ENCODE measurements at regions not wholly inside any gene's neighbourhood (a gene's known extent, or its start where the extent isn't known, plus 50 kb on each side); places are given as distances from the start of the nearest gene placed in this dataset.
"Not testable (repeated sequence)": the region's sequence is repeated elsewhere in the genome, so short reads cannot be mapped to it uniquely, and the experiment has no call there.

DNA sequence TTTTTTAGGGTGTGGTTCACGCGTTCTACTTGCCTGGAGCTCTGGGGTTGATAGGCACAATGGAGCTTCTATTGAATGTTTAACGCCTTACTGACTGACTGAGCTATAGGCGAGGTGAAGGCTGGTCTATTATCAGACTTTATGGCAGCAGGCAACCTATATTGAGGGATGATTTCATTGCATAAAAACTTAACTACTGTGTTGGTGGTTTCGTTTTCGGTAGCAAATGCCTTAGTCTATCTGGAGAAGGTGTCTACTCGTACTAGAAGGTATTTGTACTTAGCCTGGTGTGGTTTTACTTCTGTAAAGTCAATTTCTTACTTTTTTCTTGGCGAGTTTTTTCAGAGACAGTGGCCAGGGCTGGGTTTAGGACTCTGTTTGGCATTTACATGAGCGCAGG lies 162.0 kb upstream of the FRG2C start:
- DNase-seq (ENCODE audit: low spot score); H3K4me3 ChIP-seq; H3K27me3 ChIP-seq (replicated peaks; ENCODE audit: insufficient read depth); H3K27ac ChIP-seq; H3K36me3 ChIP-seq; intact Hi-C loops (cut with DNase I); H3K4me1 ChIP-seq (replicated peaks); H3K9me3 ChIP-seq: not testable (repeated sequence)
- 77% methylated on average over 9 of the region's 9 CpGs for WGBS

DNA sequence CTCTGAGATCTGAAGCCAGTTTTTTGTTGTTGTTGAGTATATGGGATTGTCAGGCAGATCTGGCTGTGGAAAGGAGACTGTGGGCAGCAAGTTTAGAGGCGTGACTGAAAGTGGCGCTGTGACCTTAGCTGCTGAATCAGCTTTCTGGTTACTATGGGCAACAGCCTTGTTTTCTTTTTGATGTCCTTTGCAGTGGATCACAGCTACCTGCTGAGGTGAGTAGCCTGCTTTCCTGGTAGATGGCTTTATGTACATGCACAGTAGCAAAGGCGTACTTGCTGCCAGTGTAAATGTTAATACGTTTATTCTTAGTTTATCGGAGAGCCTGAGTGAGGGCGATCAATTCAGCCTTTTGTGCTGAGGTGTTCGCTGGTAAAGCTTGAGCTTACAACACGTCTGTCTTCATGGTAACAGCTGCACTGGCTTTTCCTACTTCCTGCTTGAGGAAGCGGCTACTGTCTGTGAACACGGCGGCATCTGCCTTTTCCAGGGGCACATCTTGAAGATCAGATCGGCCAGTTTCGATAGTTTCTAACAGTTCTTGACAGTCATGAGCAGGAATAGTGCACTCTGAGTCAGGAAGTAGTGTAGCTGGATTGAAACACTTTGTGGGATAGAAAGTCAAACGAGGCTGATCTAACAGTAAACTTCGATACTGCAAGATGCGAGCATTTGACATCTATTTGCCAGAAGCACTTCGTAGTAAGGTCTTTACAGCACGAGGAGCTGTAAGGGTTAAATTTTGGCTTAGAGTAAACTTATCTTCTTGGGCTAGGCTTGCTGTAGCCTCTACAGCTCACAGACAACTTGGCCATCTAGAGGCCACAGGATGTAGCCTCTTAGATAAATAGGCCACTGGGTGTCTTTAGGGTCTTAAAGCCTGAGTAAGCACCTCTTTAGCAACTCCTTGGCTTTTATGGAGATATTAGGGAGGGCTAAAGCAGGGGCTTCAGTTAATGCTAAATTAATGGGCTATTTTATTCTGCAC lies 161.1 kb upstream of the FRG2C start:
- WGBS, result 21% methylated on average over 18 of the region's 18 CpGs
- H3K36me3 ChIP-seq; H3K27ac ChIP-seq; H3K27me3 ChIP-seq (replicated peaks; ENCODE audit: insufficient read depth); DNase-seq (ENCODE audit: low spot score); intact Hi-C loops (cut with DNase I); H3K9me3 ChIP-seq; H3K4me3 ChIP-seq; H3K4me1 ChIP-seq (replicated peaks): not testable (repeated sequence)

DNA sequence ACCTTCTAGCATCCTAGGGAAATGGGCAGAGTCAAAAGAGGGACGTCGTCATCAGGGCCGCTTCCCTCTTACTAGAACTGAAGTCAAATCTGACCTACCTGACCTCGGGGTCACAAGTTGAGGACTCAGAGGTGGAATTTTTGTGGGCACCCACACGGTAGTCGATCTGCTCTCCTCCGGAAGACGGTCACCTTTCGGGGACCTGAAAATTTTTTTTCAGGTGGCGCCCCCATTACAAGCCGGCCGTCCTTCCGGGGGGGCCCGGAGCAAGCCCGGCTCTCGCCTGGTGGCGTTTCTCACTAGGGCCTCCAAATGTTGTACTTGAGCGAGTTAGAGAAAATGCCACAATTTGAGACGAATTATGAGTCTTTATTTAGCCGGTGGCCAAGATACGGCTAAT lies 157.5 kb upstream of the FRG2C start:
- no peak for DNase-seq (ENCODE audit: low spot score)
- intact Hi-C loops (cut with DNase I), result no loop called here
- WGBS, result 90% methylated on average over 21 of the region's 21 CpGs
- Histone ChIP-seq H3K4me1 (replicated peaks) (no peaks in the 10 kb centered on the region), H3K36me3 (no peaks in the 10 kb centered on the region), H3K27me3 (replicated peaks; ENCODE audit: insufficient read depth) (no peaks in the 10 kb centered on the region), H3K9me3 (no peaks in the 10 kb centered on the region), H3K4me3 (no peak overlapping the region), H3K27ac (no peak overlapping the region)
- TF ChIP-seq POLR2A (IDR thresholded peaks at IDR 0.05), result no peak
- TF ChIP-seq, protein P1, sequence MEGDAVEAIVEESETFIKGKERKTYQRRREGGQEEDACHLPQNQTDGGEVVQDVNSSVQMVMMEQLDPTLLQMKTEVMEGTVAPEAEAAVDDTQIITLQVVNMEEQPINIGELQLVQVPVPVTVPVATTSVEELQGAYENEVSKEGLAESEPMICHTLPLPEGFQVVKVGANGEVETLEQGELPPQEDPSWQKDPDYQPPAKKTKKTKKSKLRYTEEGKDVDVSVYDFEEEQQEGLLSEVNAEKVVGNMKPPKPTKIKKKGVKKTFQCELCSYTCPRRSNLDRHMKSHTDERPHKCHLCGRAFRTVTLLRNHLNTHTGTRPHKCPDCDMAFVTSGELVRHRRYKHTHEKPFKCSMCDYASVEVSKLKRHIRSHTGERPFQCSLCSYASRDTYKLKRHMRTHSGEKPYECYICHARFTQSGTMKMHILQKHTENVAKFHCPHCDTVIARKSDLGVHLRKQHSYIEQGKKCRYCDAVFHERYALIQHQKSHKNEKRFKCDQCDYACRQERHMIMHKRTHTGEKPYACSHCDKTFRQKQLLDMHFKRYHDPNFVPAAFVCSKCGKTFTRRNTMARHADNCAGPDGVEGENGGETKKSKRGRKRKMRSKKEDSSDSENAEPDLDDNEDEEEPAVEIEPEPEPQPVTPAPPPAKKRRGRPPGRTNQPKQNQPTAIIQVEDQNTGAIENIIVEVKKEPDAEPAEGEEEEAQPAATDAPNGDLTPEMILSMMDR (IDR thresholded peaks at IDR 0.05), result no peak
- TF ChIP-seq POLR2AphosphoS5 (IDR thresholded peaks at IDR 0.05), result no peak

DNA sequence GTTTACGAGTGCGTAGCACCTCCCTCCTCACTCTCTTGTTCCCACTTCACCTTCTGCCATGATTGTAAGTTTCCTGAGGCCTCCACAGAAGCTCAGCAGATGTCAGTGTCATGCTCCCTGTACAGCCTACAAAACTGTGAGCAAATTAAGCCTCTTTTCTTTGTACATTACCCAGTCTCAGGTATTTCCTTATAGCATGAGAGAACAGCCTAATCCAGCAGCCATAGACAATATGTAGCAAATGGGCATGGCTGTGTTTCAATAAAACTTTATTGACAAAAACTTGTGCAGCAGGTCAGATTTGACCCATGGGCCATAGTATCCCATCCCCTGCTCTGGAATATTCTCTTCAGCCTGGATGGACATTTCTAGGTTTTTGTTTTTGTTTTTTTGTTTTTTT lies 156.2 kb upstream of the FRG2C start:
- H3K27me3 ChIP-seq (replicated peaks; ENCODE audit: insufficient read depth); DNase-seq (ENCODE audit: low spot score); intact Hi-C loops (cut with DNase I); H3K27ac ChIP-seq; H3K36me3 ChIP-seq; H3K4me1 ChIP-seq (replicated peaks); H3K4me3 ChIP-seq; H3K9me3 ChIP-seq: not testable (repeated sequence)
- 98% methylated on average over 2 of the region's 2 CpGs for WGBS

DNA sequence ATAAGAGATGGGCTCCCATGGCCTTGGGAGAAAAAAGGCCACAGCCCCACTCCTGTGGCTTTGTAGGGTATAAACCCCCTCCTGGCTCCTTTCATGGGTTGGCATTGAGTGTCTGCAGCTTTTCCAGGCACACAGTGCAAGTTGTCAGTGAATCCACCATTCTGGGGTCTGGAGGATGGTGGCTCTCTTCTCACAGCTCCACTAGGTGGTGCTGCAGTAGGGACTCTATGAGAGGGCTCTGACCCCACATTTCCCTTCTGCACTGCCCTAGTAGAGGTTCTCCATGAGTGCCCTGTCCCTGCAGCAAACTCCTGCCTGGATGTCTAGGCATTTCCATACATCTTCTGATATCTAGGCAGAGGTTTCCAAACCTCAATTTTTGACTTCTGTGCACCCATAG lies 136.5 kb upstream of the FRG2C start:
- H3K4me3 ChIP-seq; DNase-seq (ENCODE audit: low spot score); intact Hi-C loops (cut with DNase I): not testable (repeated sequence)

DNA sequence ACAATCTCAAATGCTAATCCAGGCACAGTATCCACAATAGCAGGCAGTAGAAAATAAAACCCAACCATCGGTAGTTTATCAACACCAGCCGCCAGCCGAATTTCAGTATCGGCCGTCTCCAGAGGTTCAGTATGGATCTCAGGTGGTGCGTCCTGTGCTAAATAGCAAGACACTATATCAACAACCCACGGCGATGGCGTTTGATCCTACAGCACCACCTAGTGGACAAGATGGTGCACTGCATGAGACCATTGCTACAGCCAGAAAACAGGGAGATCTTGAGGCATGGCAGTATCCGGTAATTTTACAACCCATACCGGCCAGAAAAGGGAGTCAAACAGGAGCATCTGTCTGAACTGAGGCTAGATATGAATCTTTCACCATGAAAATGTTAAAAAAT lies 112.0 kb upstream of the FRG2C start:
- 57% methylated on average over 11 of the region's 11 CpGs for WGBS
- intact Hi-C loops (cut with DNase I); H3K36me3 ChIP-seq; DNase-seq (ENCODE audit: low spot score); H3K9me3 ChIP-seq; H3K27ac ChIP-seq; H3K4me1 ChIP-seq (replicated peaks); H3K4me3 ChIP-seq; H3K27me3 ChIP-seq (replicated peaks; ENCODE audit: insufficient read depth): not testable (repeated sequence)

More for the DNA sequence above, 136.5 kb upstream of the FRG2C start:
- not testable (repeated sequence) for H3K9me3 ChIP-seq; H3K27ac ChIP-seq; H3K4me1 ChIP-seq (replicated peaks); H3K36me3 ChIP-seq; H3K27me3 ChIP-seq (replicated peaks; ENCODE audit: insufficient read depth)

DNA sequence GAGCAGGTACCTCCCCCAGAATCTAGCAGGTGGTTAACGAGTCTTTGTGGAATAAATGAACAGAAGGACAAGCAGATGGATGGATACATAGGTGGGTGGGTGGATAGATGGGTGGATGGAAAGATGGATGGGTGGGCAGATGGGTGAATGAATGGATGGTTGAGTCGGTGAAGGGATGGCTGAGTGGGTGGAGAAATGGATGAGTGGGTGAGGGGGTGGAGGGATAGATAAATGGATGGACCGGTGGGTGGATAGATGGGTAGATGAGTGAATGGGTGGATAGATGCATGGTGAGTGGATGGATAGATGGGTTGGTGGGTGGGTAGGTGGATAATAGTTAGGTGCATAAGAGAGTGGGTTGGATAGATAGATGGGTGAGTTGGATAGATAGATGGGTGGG lies 99.7 kb upstream of the FRG2C start:
- H3K9me3 ChIP-seq; DNase-seq (ENCODE audit: low spot score); H3K36me3 ChIP-seq; H3K27me3 ChIP-seq (replicated peaks; ENCODE audit: insufficient read depth); H3K4me1 ChIP-seq (replicated peaks); H3K27ac ChIP-seq; intact Hi-C loops (cut with DNase I); H3K4me3 ChIP-seq: not testable (repeated sequence)
- 84% methylated on average over 3 of the region's 3 CpGs for WGBS

DNA sequence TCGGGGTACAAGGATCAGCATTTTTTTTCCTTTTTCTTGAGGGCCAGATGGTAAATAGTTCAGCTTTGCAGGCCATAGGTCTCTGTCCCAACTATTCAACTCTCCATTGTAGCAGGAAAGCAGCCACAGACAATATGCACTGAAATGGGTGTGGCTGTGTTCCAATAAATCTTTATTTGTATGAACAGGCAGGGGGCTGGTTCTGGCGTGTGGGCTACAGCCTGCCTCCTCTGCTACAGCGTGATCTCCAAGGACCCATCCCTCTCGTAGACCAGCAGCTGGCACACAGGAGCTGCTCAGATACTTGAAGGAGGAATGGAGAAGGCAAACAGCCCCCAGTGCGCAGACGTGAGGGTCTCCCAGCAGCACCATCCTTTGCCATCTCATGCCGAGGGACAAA lies 91.8 kb upstream of the FRG2C start:
- DNase-seq (ENCODE audit: low spot score); H3K4me1 ChIP-seq (replicated peaks); H3K36me3 ChIP-seq; H3K27ac ChIP-seq; intact Hi-C loops (cut with DNase I); H3K9me3 ChIP-seq; H3K4me3 ChIP-seq; H3K27me3 ChIP-seq (replicated peaks; ENCODE audit: insufficient read depth): not testable (repeated sequence)
- WGBS, result 55% methylated on average over 7 of the region's 7 CpGs

DNA sequence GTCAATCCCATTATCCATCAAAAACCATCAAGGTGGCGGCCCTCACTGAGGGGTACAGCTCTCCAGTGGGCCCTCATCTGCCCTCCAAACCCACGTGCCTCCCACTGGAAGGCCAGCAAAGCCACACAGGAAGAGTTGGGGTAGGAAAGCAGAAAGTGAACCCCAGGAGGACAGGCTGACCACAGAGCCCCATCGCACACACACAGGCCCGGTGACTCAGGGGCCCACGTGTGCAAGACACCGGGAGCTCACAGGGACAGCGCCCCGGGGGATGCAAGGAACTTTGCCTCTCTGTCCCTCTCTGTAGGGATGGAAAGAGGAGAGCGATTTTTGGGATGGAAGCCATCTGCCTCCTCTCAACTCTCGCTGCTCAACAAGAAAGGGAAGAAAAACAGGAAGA lies 85.0 kb upstream of the FRG2C start:
- H3K4me3 ChIP-seq; DNase-seq (ENCODE audit: low spot score); H3K9me3 ChIP-seq; H3K27me3 ChIP-seq (replicated peaks; ENCODE audit: insufficient read depth); H3K4me1 ChIP-seq (replicated peaks); intact Hi-C loops (cut with DNase I); H3K36me3 ChIP-seq; H3K27ac ChIP-seq: not testable (repeated sequence)
- WGBS, result 57% methylated on average over 10 of the region's 10 CpGs

DNA sequence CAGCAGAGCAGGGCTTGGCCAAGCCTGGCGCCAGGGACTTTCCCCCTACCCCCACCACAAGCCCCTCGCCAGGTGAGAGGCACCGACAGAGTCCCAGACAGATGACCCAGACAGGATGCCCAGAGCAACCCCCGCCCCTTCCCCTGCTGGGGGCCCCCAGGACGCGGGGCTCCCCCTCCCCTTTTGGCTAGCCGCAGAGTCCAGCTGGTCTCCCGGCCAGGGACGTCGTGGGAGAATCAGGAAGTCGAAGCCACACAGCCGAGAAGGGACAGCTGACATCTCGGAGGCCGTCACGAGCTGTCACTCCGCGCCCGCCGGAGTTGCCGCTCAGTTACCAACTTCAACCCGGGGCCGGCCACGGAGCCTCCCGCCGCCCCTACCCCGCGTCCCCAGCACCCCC lies 84.6 kb upstream of the FRG2C start:
- intact Hi-C loops (cut with DNase I); H3K27ac ChIP-seq; H3K4me1 ChIP-seq (replicated peaks); DNase-seq (ENCODE audit: low spot score); H3K36me3 ChIP-seq; H3K9me3 ChIP-seq; H3K27me3 ChIP-seq (replicated peaks; ENCODE audit: insufficient read depth): not testable (repeated sequence)
- 5% methylated on average over 13 of the region's 27 CpGs for WGBS
- H3K4me3 ChIP-seq, result peak overlapping the region; percentile 23 to 41

All from prostate gland (tissue), 2 donors.